ENCODE measurements at regions not wholly inside any gene's neighbourhood (a gene's known extent, or its start where the extent isn't known, plus 50 kb on each side); places are given as distances from the start of the nearest gene placed in this dataset.

DNA sequence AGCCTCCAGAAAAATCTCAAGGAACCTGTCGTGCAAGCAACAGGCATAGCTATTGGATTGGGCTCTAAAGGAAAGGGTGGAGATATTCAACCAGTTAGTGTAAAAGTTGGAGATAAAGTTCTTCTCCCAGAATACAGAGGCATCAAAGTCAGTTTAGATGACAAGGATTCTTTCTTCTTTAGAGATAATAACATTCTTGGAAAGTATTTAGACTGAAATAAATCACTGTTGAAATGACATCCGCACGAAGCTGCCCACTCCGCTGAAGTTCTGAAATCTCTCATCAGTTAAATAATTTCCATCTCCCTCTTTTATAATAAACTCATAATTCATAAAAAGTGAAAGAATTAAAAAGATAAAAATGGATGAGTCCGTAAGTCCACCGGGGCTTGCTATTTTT, 1354.9 kb upstream of the TMEM132C start:
- Histone ChIP-seq H3K36me3 (ENCODE audit: control insufficient read depth, insufficient read depth, low read length) (no peaks in the 10 kb centered on the region), H3K4me3 (ENCODE audit: low read depth, low read length) (no peak overlapping the region), H3K27me3 (ENCODE audit: control insufficient read depth, insufficient read depth, low read length) (no peaks in the 10 kb centered on the region)
- TF ChIP-seq, protein P1, sequence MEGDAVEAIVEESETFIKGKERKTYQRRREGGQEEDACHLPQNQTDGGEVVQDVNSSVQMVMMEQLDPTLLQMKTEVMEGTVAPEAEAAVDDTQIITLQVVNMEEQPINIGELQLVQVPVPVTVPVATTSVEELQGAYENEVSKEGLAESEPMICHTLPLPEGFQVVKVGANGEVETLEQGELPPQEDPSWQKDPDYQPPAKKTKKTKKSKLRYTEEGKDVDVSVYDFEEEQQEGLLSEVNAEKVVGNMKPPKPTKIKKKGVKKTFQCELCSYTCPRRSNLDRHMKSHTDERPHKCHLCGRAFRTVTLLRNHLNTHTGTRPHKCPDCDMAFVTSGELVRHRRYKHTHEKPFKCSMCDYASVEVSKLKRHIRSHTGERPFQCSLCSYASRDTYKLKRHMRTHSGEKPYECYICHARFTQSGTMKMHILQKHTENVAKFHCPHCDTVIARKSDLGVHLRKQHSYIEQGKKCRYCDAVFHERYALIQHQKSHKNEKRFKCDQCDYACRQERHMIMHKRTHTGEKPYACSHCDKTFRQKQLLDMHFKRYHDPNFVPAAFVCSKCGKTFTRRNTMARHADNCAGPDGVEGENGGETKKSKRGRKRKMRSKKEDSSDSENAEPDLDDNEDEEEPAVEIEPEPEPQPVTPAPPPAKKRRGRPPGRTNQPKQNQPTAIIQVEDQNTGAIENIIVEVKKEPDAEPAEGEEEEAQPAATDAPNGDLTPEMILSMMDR (IDR thresholded peaks at IDR 0.05; ENCODE audit: insufficient read depth, low read length, poor library complexity, severe bottlenecking) = no peak
- no peak for DNase-seq (ENCODE audit: low read depth)

DNA sequence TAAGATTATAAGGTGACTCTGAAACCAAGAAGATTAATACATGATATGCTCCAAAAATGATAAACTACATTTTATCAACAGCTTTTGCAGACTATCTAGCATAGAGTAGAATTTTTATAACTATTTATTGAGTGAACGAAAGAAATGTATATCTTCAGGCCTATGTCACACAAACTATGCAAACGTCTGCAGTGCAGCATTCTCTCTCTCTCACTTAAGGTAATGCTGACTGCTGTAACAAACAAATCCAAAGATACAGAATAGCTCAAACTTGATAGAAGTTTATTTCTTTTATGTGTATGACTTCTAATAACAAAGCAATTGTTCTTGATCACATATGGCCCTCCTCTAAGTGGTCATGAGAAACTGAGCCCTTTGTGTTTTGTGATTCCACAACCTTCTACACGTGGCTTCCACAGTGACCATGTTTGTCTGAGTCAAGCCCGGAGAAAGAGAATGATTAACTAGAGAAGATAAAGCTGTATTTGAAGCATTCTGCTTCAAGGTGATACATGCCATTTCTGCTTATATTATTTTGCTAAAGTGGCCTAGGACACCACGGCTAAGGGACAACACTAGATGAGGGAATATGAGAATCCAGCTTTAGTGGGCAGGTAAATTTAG, 1352.7 kb upstream of the TMEM132C start:
- no peak overlapping the region for H3K4me3 ChIP-seq (ENCODE audit: low read depth, low read length)
- DNase-seq (ENCODE audit: low read depth) = no peak
- no peaks in the 10 kb centered on the region for H3K27me3 ChIP-seq (ENCODE audit: control insufficient read depth, insufficient read depth, low read length)
- TF ChIP-seq, protein P1 (IDR thresholded peaks at IDR 0.05; ENCODE audit: insufficient read depth, low read length, poor library complexity, severe bottlenecking) = no peak
- no peaks in the 10 kb centered on the region for H3K36me3 ChIP-seq (ENCODE audit: control insufficient read depth, insufficient read depth, low read length)

DNA sequence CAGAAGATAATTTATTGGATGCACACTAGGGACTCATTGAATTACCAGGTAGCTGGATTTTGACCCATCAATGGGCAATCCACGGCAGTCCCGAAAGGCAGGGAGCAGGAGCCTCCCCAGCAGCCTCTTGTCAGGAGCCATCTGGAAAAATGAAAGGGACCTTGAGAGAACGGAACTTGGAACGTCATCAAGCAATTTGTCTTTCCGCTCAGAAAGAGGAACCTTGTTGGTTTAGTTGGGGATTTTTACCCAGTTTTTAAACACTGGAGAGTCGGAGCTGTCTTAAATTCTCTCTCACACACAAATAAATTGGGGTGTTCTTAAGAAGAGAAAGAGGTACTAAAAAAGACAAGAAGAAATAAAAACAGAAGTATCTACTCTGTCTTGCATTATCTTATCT, 1351.7 kb upstream of the TMEM132C start:
- no peak for DNase-seq (ENCODE audit: low read depth)
- Histone ChIP-seq H3K4me3 (ENCODE audit: low read depth, low read length) (no peak overlapping the region), H3K36me3 (ENCODE audit: control insufficient read depth, insufficient read depth, low read length) (no peaks in the 10 kb centered on the region), H3K27me3 (ENCODE audit: control insufficient read depth, insufficient read depth, low read length) (no peaks in the 10 kb centered on the region)
- TF ChIP-seq, protein P1 (IDR thresholded peaks at IDR 0.05; ENCODE audit: insufficient read depth, low read length, poor library complexity, severe bottlenecking) = no peak

DNA sequence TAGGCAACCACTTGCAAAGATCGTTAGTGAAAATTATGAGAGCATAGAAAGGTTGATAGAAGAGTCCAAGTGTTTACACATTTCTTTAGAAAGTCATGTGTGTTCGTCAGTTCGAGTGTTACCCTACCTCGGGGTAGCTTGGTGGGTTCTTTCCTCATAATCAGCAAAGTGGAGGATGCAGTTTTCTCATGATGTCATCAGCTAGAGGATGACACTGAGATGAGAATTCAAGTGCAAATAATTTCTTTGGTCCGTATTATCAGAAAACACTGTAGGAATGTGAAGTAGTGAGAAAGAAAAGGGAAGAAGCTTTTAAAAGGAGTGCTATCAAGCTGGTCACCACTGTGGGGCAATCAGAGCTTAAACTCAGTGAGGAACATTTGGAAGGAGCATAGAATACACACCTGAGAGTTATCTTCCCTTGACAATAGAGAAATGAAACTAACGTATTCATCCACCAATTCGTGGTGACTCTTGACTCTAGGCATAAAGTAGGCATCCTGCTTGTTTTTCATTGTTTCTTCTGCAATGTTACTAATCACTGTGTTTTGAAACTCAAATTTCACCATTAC, 1340.9 kb upstream of the TMEM132C start:
- TF ChIP-seq, protein P1 (IDR thresholded peaks at IDR 0.05; ENCODE audit: insufficient read depth, low read length, poor library complexity, severe bottlenecking) = no peak
- no peak for DNase-seq (ENCODE audit: low read depth)
- Histone ChIP-seq H3K36me3 (ENCODE audit: control insufficient read depth, insufficient read depth, low read length) (no peaks in the 10 kb centered on the region), H3K27me3 (ENCODE audit: control insufficient read depth, insufficient read depth, low read length) (no peaks in the 10 kb centered on the region), H3K4me3 (ENCODE audit: low read depth, low read length) (no peak overlapping the region)

DNA sequence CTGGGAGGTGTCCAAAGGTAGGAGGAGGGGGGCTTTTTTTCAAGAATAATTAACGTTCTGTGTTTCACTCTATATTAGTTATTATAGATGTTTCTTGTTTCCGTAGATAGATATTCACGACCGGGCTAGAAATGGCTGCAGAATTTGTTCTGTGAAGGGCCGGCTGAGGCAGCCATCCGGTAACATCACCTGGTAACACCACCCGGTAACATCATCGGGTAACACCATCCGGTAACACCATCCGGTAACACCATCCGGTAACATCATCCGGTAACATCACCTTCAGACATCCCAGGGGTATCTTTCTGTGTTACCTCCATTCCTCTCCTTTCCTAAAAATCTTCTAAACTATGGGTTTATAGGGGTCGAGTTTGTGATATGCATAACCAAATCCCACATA, 1336.7 kb upstream of the TMEM132C start:
- H3K36me3 ChIP-seq (ENCODE audit: control insufficient read depth, insufficient read depth, low read length) = no peaks in the 10 kb centered on the region
- H3K27me3 ChIP-seq (ENCODE audit: control insufficient read depth, insufficient read depth, low read length) = no peaks in the 10 kb centered on the region
- no peak for DNase-seq (ENCODE audit: low read depth)
- H3K4me3 ChIP-seq (ENCODE audit: low read depth, low read length) = no peak overlapping the region
- TF ChIP-seq, protein P1 (IDR thresholded peaks at IDR 0.05; ENCODE audit: insufficient read depth, low read length, poor library complexity, severe bottlenecking) = no peak

DNA sequence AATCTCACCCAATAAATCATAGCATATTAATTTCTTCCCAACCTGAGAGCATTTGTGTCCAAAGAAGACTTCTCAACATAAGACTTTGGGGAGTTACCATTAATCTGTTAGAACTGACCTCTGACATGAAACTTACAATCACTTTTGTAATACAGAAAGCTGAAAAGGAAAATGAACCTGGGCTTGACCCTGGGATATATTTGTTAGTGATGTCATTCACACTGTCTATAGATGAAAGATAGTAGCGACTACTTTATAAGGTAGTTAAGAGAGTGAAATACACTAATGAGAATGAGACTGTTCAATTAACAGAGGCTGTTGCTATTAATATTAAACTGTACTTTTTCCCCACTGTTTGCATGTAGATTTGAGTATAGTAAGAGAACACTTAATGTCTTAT, 1334.8 kb upstream of the TMEM132C start:
- Histone ChIP-seq H3K36me3 (ENCODE audit: control insufficient read depth, insufficient read depth, low read length) (no peaks in the 10 kb centered on the region), H3K4me3 (ENCODE audit: low read depth, low read length) (no peak overlapping the region), H3K27me3 (ENCODE audit: control insufficient read depth, insufficient read depth, low read length) (no peaks in the 10 kb centered on the region)
- DNase-seq (ENCODE audit: low read depth) = no peak
- TF ChIP-seq, protein P1 (IDR thresholded peaks at IDR 0.05; ENCODE audit: insufficient read depth, low read length, poor library complexity, severe bottlenecking) = no peak
